HG02588 (cell line): ENCODE measurements at regions not wholly inside any gene's neighbourhood (a gene's known extent, or its start where the extent isn't known, plus 50 kb on each side); places are given as distances from the start of the nearest gene placed in this dataset.

Experiments
- ATAC-seq: cut with Tn5 transposase; IDR thresholded peaks from one replicate; pipeline ENCODE4 v1.9.1; 2021; ENCODE audit warnings: mild to moderate bottlenecking, moderate library complexity; ENCODE audit not compliant: unreplicated experiment

DNA sequence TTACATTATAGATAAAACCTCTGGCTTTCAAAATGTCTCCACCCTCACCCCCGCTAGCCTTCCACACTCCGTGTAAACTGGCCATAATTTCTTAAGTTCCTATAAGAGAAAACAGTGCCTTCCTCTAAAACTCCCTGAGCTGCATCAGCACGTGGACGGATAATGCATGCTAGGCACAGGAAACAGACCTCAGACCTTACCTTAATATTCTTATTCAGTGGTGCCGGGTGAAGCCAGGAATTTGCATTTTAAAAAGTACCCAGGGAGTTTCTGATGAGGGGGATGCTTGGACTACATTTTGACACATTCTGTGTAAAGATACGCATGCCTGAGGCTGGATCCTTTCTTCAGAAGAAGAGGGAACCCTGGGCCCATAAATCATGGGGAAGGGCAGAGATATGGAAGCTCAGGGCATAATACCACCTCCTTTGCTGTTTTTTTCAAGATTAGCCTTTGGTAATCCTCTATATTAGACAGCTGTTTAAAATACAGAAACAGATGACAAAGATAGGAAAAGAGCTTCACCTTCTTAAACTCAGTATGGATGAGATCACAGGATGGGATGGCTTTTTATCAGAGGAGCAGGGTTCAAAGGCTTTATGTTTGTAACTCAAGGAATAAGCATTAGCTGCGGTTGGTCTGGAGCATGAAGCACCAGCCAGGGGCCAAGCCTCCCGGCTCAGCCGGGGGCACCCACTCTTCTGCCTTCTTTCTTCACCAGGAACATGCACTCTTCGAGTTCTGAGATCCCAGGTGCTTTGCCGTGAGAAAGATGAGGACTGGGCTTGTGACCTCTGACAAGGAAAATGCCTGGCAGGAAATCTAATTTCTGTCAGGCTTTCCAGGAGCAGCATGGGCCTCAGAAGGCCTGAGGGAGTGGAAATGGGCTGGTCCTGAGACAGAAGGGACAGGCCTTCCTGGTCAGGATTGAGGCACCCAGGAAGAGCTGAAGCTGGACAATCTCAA lies 218.1 kb upstream of the SOX4 start:
- ATAC-seq = peak; percentile 73

DNA sequence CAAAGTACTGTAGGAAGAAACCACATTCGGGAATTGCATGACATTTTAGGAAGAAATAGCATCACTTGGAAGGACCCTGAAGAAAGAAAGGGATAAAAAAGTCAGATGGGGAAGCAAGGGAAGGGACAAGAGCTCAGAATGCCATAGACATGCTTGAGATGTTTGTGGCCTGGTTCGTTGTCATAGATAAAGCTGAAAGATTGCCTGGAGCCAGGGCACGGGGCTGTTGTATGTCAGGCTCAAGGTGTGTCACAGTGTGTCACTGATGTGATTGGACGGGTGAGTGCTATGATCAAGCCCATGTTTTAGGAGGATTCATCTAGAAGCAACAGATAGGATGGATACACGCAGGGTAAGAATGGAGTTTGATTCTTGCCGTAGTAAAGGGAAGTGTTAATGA lies 216.2 kb upstream of the SOX4 start:
- ATAC-seq = no peak

DNA sequence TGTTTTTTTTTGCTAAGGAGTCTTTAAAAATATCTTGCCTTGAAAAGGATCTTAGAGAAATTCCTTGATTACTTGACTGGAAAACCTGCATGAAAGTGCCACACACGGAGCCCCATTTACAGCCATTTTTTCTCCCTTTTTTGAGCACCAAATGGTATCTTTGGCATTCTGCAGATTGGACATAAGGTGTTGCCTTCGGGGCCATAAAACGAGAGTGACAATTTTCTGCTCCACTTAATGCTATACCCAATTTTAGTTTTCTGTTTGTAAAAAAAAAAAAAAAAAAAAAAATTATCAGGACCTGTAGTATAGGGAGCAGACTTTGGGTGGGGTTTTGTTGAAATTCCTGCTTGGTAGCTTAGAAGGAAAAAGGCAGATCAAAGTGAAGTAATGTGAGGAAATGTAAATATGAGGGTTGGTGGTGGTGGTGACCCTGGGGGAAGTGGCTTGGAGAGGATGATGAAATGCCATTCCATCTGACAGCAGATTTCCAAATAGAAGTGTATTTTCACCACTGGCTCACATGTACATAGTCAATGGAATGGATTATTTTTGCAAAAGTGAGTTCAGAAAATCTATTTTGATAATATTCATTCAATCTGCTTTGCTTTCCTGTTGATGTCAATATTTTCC lies 212.1 kb upstream of the SOX4 start:
- no peak for ATAC-seq

DNA sequence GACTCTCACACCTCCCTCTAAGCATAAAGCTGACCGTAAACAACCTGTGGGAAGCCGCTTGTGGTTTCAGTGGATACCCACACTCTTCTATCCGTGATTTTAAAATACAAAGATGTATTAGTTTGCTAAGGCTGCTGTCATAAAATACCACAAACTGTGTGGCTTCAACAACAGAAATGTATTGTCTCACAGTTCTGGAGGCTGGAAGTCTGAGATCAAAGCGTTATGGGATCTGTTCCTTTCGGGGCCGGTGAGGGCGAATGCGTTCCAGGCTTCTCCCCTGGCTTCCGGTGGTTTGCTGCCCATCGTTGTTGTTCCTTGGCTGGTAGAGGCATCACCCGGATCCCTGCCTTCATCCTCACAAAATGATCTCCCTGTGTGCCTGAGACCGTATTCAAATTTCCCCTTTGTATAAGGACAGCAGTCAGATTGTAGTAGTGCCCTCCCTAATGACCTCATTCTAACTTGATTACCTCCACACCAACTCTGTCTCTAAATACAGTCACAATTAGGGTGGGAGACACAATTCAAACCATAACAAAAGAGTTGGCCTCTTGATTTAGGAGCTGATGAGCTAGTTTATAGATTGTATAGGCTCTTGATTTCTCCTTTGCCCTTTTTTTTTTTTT lies 210.6 kb upstream of the SOX4 start:
- no peak for ATAC-seq

DNA sequence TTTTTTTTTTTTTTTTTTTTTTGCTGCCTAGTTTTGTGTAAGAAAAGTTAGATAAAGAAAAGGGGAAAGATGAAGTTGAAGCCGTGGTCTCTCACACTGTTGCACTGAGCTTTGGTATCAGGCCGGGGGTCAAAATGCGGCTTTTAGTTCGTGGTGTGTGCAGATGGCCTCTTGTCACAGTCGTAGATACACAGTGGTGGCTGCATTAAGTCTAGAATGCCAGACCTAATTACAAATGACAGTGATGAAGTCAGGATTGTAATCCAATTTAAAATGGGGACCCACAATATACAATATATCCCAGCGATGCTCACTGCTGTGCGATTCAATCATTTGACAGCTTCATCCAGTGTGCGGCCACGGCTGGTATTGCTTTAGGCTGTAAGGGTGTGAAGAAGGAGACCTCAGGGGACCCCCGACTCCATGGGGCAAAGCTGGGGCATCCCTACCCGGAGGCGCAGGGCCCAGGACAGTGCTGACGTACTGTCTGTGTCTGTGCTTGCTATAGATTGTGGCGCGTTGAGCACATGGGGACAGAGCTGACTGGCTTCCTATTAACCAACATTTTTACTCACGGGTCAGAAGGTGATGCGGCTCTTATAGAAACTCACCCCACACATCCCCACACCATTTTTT lies 210.0 kb upstream of the SOX4 start:
- no peak for ATAC-seq

DNA sequence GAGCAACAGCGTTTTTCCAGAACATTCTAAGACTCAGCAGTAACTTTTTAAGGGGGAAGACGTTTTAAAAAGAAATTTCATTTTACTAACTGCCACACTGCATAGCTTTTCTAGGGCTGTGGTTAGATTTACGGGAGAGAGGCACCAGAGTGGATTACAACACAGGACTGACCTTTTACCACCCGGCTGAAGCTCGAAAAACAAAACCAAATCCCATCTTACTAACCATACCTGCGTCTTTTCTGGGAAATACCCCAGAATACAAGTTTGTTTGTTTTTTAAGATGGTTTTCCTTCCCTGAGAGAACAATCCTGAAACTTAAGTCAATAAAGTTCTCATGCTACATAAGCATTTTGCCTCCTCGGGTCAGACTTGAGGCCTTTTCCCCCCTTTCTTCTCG lies 209.3 kb upstream of the SOX4 start:
- no peak for ATAC-seq

DNA sequence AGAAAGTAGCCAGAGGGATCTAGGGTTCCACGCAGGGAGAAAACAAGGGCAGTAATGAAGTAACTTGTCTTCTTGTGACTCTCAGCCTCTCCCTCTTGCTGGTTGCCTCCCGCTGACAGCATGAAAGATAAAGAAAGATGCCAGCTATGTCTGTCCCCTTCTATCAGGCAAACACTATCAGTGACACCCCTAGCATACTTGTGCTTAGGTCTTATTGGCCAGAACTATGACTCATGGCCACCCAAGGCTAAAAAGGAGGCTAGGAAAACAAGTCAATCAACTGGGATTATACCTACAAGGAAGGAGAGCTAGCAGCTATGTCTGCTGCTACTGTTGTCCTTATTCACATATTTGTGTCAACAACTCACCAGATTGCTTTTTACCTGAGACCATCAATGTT lies 206.8 kb upstream of the SOX4 start:
- ATAC-seq = no peak

DNA sequence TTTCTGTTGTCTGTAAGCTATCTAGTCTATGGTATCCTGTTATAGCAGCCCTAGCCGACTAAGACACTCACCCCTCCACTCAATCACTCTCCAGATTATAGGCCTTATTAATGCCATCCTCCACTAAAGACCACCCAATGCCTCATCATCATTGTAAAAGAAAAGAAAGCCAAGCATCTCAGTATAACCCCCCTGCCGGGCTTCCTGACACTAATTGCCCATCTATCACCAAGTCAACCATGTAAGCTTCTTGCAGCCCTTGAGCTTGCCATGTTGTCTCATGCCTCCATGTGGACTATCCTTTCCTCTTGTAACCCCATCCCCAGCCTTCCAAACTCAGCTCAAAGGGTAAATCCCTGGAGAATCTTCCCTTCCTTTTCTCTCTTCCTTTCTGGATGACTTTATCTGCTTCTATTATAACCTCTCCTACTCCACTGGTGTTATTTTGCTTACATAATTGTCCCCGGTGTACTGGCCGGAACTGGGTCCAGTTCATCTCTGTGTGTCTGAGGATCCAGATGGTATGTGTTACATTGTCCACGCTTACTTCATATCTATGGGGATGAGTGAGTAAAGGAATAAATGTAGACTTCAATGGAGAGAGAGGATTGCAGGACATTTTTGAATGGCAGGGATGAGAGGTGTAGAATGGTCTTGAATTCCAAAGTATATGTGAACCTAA lies 202.9 kb upstream of the SOX4 start:
- no peak for ATAC-seq

DNA sequence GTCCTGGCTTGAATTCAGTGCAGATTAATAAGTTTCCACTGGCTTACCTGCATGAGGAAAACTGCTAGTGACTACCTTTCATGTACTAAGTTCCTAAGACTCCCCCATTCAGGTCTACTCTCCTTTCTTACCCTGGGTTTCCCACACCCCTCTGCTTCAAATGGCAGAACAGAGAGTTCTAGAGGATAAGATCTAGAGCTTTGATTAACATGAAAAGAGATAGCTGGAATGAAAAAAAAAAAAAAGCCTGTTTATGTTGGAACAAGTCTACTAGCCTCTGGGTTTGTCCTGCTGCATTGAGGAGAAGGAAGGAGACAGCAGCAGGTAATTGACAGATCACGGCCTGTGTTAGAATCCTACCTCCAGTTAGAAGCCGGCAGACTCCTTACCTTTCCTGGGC lies 201.4 kb upstream of the SOX4 start:
- no peak for ATAC-seq

DNA sequence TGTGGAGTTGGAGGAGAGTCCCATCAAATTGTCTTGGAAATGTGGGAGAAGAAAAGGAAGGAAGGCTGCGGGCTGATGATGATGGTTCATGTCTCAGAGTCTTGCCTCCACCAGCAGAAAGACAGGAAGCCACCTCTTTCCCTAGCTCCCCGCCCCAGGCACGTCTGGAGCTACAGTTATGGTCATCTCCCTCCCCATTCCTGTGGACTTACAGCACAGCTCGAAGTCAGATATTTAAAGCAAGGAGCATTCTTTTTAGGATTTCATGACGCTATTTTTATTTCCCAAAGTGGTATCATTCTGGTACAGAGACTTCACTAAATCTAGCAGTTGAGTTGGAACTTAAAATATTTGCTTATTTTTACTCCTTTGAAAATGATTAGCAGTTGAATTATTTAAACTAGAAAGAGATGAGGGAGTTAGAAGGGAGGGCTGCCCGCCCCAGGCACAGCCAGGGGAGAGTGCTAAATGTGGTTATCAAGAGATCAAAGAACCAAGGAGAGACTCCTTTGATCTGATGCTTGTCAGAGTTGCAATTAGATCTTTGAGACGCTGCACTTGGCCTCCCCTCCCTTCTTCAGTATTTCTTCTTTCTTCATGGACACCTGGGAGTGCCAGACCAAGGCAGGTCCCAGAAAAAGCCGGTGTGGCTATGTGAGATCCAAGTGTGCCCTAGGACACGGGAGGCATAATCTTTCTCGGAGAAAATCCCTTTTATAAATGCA lies 199.9 kb upstream of the SOX4 start:
- ATAC-seq = no peak

DNA sequence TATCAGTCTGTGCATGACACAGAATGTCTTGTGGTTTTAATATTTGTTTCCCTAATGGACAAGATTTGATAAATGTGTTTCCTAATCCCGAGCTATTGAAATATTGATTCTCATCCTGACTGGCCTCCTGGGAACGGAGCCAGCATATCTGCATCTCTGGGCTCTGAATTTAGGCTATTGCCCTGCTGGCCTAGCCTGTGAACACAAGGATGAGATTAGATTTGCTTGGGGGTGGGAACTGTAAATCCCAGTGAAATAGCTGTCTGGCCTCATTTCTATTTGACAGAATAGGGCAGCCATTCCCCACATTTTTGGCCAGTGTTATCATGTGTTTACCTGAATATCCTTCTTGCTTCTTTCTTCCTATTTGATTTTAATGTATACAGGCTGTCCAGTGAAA lies 198.4 kb upstream of the SOX4 start:
- ATAC-seq = no peak

DNA sequence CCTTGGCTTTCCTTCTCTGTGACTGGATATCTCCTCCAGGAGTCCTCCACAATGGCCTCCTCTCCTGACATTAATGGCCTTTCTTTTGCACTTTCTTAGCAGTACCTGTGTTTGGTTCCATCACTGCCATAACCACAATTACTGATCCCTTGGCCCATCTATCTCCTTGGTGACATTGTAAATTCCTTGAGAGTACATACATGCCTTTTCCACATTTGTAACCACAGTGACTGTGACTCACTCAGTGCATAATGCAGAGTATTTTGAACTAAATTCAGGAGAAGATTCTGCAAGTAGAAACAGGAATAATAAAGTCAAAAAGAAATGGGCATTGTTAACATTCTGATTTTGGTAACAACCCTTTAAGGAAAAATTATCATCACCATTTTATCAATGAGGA lies 197.2 kb upstream of the SOX4 start:
- no peak for ATAC-seq

DNA sequence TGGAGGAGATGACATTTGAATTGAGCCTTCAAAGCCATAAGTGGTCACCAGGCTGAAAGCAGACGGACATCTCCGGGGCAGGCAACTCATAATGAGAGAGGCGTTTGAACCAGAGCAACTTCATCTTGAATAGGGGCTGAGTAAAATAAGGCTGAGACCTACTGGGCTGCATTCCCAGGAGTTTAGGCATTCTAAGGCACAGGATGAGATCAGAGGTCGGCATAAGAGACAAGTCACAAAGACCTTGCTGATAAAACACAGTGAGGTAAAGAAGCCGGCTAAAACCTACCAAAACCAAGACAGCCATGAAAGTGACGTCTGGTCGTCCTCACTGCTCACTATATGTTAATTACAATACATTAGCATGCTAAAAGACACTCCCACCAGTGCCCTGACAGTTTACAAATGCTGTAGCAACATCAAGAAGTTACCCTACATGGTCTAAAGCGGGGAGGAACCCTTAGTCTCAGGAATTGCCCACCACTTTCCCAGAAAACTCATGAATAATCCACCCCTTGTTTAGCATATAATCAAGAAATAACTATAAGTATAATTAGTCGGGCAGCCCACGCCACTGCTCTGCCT lies 194.7 kb upstream of the SOX4 start:
- no peak for ATAC-seq

DNA sequence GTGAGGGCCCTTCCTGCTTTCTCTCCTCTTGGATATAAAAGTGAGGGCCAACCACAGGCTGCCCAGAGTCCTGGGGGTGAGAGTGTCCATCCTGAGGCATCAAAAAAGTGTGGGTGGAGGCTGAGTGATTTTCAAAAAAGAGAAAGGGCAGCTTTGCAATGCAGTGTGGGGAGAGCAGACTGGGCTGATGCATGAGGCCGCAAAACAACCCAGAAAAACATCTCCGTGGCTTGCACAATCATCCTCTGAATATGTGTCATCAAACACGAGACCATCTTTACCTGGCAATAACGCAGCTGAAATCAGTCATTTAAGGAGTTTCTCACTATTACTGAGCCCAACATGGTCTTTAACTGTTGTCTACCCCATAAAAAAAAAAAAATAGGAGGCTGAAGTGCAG lies 191.2 kb upstream of the SOX4 start:
- peak; percentile 84 for ATAC-seq

DNA sequence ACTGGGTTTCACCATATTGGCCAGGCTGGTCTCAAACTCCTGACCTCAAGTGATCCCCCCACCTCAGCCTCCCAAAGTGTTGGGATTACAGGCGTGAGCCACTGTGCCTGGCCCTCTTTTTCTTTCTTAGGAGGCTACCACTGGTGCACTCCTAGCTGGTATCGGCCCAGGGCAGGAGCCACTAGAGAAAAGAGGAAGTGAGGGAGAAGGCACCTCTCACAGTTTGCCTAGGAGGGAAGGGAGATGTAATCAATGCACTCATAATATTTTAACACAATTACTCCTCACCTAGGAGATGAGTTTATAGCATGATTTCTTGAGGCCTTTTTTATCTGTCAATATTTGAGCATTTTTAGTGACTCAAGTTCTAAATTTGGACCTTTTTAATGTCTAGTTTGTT lies 189.0 kb upstream of the SOX4 start:
- peak; percentile 56 for ATAC-seq

DNA sequence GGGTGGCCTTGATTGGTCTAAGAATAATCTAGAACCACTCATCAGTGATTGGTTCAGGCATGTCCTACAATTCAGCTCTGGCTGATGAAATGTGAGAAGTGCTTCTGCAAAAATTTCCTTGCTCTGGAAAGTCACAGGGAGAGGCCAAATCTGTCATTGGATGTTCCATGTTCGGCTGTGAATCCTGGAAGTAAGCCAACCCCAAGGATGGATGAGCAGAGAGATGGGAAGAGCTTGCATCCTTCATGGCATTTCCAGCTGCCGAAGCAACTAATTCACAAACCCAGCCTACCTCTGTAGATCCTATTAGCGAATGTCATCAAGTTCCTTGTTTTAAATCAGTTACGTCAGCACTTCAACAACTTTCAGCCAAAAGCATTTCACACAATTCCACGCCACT lies 187.2 kb upstream of the SOX4 start:
- no peak for ATAC-seq

DNA sequence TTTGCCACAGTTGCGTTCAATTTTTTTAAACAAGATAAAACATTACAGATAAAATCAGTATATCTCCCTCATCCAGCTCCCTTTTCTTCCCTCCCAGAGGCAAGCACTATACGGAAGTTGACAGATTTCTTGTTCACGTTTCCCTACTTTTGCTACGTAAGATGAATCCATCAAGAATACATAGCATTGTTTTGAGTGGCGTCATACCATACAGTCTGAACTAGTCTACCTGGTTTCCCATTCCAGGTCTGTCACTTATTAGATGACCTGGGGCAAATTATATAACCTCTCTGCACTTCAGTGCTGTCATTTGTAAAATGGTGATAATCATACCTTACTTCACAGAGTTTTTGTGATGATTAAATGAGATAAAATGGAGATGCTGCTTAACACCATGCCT lies 184.3 kb upstream of the SOX4 start:
- no peak for ATAC-seq

DNA sequence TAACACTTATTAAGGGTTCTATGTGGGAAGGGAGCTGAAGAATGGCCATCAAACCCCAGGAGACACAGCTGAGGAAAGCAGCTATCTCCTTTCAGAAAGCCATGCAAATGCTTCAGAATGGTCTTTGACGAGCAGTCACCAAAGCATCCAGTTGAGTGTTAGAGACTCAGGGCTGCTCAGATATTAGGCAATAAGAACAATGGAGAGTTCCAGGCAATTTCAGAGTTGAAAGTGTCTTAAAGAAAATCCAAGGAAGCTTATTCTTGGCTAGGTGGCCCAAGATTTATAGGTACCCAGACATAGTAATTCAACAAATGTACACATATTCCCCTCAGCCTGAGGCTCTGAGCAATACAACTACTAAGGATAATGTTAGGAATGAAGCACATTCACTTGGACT lies 180.1 kb upstream of the SOX4 start:
- ATAC-seq = no peak

DNA sequence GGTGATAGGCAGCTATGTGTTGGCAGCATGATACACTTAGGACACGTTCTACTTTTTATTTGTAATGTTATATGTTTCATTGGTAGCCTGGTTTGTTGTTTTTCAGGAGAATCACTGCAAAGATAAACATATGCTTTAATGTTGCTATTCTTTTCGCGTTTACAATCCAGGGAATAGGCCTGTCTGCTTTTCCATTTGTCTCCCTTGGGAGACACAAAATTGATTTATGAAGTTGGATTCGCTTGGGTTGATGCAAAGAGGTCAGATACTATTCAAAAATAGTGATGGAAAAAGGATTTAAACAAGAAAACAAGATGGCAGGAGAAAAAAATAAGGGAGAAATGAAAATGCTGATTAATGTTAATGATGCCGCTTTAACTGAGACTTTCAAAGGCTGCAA lies 179.5 kb upstream of the SOX4 start:
- ATAC-seq = no peak
